Keratinocyte (primary cell): ENCODE measurements at regions not wholly inside any gene's neighbourhood (a gene's known extent, or its start where the extent isn't known, plus 50 kb on each side); places are given as distances from the start of the nearest gene placed in this dataset.

Experiments
- DNase-seq: peaks from one replicate; pipeline ENCODE4 v3.0.0-alpha.2; 2011; ENCODE audit warnings: low read depth, missing footprints, low spot score
- FAIRE-seq: peaks from 2 replicates; lab custom pipeline; 2011; peaks lifted over from hg19 to GRCh38; lab: Jason Lieb, UNC
- H2AFZ ChIP-seq: 2 replicates; pipeline ENCODE4 v1.6.0; 2012; ENCODE audit warnings: low read length, control low read depth, inconsistent platforms; ENCODE audit not compliant: control insufficient read depth
- H3K27ac ChIP-seq: 2 replicates; pipeline ENCODE4 v1.5.1; 2011; ENCODE audit warnings: low read length; ENCODE audit not compliant: control insufficient read depth, insufficient read depth
- H3K27me3 ChIP-seq: 3 replicates; pipeline ENCODE4 v1.6.0; 2011; ENCODE audit warnings: low read length; ENCODE audit not compliant: control insufficient read depth, insufficient read depth; ENCODE audit errors: extremely low read depth
- H3K36me3 ChIP-seq, 2 experiments: 2 replicates in 1 of 2; 3 replicates in 1 of 2; pipeline ENCODE4 v1.5.1; 2011; ENCODE audit warnings: low read length in 2 of 2, mild to moderate bottlenecking in 1 of 2; ENCODE audit not compliant: control insufficient read depth in 2 of 2, insufficient read depth in 2 of 2; ENCODE audit errors: extremely low read depth in 1 of 2
- H3K4me1 ChIP-seq: 3 replicates; pipeline ENCODE4 v1.5.1; 2011; ENCODE audit warnings: low read length; ENCODE audit not compliant: control insufficient read depth, insufficient read depth; ENCODE audit errors: extremely low read depth
- H3K4me2 ChIP-seq: 3 replicates; pipeline ENCODE4 v1.6.0; 2011; ENCODE audit warnings: low read depth, low read length; ENCODE audit not compliant: control insufficient read depth, insufficient read depth; ENCODE audit errors: extremely low read depth
- H3K4me3 ChIP-seq, 3 experiments: fragments of 200-600 bp in 1 of 3; sonication (generic) in 1 of 3; 2 replicates in 2 of 3; 3 replicates in 1 of 3; pipeline ENCODE4 v1.5.1; 2011 to 2016; ENCODE audit warnings: low read length in 3 of 3, mild to moderate bottlenecking in 3 of 3, control low read depth in 2 of 3, inconsistent platforms in 1 of 3, low read depth in 1 of 3, mixed read lengths in 1 of 3, mixed run types in 1 of 3, moderate library complexity in 1 of 3; ENCODE audit not compliant: control insufficient read depth in 2 of 3, insufficient read depth in 2 of 3; ENCODE audit errors: extremely low read depth in 1 of 3
- H3K79me2 ChIP-seq: 2 replicates; pipeline ENCODE4 v1.6.0; 2012; ENCODE audit warnings: low read length; ENCODE audit not compliant: control insufficient read depth, insufficient read depth
- H3K9ac ChIP-seq: 3 replicates; pipeline ENCODE4 v1.6.0; 2011; ENCODE audit warnings: low read length; ENCODE audit not compliant: control insufficient read depth, insufficient read depth; ENCODE audit errors: extremely low read depth
- H3K9me1 ChIP-seq: 3 replicates; pipeline ENCODE4 v1.6.0; 2011; ENCODE audit warnings: low read length; ENCODE audit not compliant: control insufficient read depth, insufficient read depth; ENCODE audit errors: extremely low read depth
- H3K9me3 ChIP-seq: 2 replicates; pipeline ENCODE4 v1.5.1; 2012; ENCODE audit warnings: low read depth, low read length; ENCODE audit not compliant: control insufficient read depth
- H4K20me1 ChIP-seq: 3 replicates; pipeline ENCODE4 v1.6.0; 2011; ENCODE audit warnings: low read length; ENCODE audit not compliant: control insufficient read depth, insufficient read depth; ENCODE audit errors: extremely low read depth
- CTCF ChIP-seq, 3 experiments: IDR thresholded peaks in 1 of 3; conservative IDR thresholded peaks in 1 of 3; optimal IDR thresholded peaks in 1 of 3; 2 replicates in 2 of 3; 3 replicates in 1 of 3; pipeline versions ENCODE3 to v1.5.1; 2011; ENCODE audit warnings: low read length in 3 of 3, mild to moderate bottlenecking in 3 of 3, moderate library complexity in 2 of 3, control low read depth in 1 of 3, inconsistent platforms in 1 of 3; ENCODE audit not compliant: insufficient read depth in 2 of 3; ENCODE audit errors: extremely low read depth in 1 of 3
- EZH2 ChIP-seq: IDR thresholded peaks from one replicate; pipeline ENCODE4 v1.6.1; 2012; ENCODE audit warnings: inconsistent platforms, mild to moderate bottlenecking, low read length, moderate library complexity
- dilution Hi-C: fragments of 300-500 bp; cut with MboI; formaldehyde crosslinking; loops from one replicate; pipeline ENCODE4 v1.7.0; 2020; ENCODE audit warnings: low sequenced_read_pairs; ENCODE audit not compliant: extremely low pct_ligation_motif_present

- H3K9me3 ChIP-seq, result no peaks in the 10 kb centered on the region
- dilution Hi-C loops, result no loop called here
- H3K27me3 ChIP-seq, result no peaks in the 10 kb centered on the region
- no peaks in the 10 kb centered on the region for H3K9me1 ChIP-seq
- no peak for DNase-seq
- H3K4me1 ChIP-seq, result no peaks in the 10 kb centered on the region
- no peaks in the 10 kb centered on the region for H3K79me2 ChIP-seq
- no peak overlapping the region for H3K4me2 ChIP-seq
- H2AFZ ChIP-seq, result no peak overlapping the region
- TF ChIP-seq EZH2 (no peak), CTCF (optimal IDR thresholded peaks at IDR 0.05 in 1 of 3, IDR thresholded peaks at IDR 0.05 in 1 of 3, conservative IDR thresholded peaks at IDR 0.05 in 1 of 3; ENCODE audit: extremely low read depth in 1 of 3, insufficient read depth in 2 of 3, low read length in 3 of 3) (no peak)
- no peak overlapping the region for H3K9ac ChIP-seq
- no peaks in the 10 kb centered on the region for H4K20me1 ChIP-seq
- H3K36me3 ChIP-seq, result no peaks in the 10 kb centered on the region
- no peak for FAIRE-seq
- H3K4me3 ChIP-seq, result no peak overlapping the region
- no peak overlapping the region for H3K27ac ChIP-seq
Observed at GRCh38 chr14:38527502-38527878, 271.6 kb upstream of the CLEC14A start.

GRCh38 chr14:38526826-38527501, 271.1 kb upstream of the CLEC14A start:
- Histone ChIP-seq H3K4me2 (no peak overlapping the region), H2AFZ (no peak overlapping the region), H3K9me1 (no peaks in the 10 kb centered on the region), H3K27ac (no peak overlapping the region), H3K9me3 (no peaks in the 10 kb centered on the region), H3K9ac (no peak overlapping the region), H3K79me2 (no peaks in the 10 kb centered on the region), H3K4me3 (no peak overlapping the region), H3K36me3 (no peaks in the 10 kb centered on the region), H3K27me3 (no peaks in the 10 kb centered on the region), H4K20me1 (no peaks in the 10 kb centered on the region), H3K4me1 (no peaks in the 10 kb centered on the region)
- dilution Hi-C loops, result no loop called here
- DNase-seq, result no peak
- no peak for FAIRE-seq
- no peak for TF ChIP-seq EZH2
- TF ChIP-seq CTCF (optimal IDR thresholded peaks at IDR 0.05 in 1 of 3, IDR thresholded peaks at IDR 0.05 in 1 of 3, conservative IDR thresholded peaks at IDR 0.05 in 1 of 3; ENCODE audit: extremely low read depth in 1 of 3, insufficient read depth in 2 of 3, low read length in 3 of 3), result no peak
